GM19035 (cell line): ENCODE measurements at regions not wholly inside any gene's neighbourhood (a gene's known extent, or its start where the extent isn't known, plus 50 kb on each side); places are given as distances from the start of the nearest gene placed in this dataset.

Experiments used
- ATAC-seq: cut with Tn5 transposase; IDR thresholded peaks from one replicate; pipeline ENCODE4 v1.9.1; 2021; ENCODE audit not compliant: unreplicated experiment

DNA sequence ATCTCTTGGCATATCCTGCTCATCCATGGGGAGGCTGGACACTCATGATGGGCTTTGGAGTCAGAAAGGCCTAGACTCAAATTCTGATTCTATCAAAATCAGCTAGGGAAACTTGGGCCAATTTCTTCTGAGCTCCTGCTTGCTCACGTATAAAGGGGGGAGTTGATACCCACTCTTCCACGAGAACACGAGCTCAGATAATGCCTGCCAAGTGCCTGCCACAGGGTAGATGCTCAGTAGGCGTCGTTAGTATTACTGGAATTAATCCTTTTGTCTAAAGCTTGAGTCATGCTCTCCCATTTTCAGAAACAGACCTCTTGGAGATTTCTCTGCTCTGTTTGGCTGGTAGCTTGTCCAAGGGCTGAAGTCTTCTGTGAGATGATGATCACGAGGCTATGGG, 238.3 kb upstream of the MVB12B start:
- no peak for ATAC-seq

DNA sequence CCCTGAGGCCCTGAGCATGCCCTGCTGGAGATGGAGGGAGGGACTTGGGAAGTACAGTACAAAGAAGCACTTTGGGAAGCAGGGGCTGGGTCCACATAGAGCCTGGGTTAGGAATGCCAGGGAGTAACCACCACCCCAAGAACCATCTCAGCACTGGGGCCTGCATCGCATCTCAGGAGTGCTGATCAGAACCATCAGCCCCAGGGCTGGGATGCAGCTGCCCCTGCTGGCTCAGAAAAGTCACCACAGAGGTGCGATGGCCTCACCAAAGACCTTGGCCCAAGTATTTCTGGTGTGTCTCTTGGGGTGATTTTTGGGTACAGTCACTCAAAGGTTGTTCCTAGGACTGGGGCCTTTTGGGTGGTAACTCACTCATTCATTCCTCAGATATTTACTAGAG, 236.8 kb upstream of the MVB12B start:
- ATAC-seq = no peak

DNA sequence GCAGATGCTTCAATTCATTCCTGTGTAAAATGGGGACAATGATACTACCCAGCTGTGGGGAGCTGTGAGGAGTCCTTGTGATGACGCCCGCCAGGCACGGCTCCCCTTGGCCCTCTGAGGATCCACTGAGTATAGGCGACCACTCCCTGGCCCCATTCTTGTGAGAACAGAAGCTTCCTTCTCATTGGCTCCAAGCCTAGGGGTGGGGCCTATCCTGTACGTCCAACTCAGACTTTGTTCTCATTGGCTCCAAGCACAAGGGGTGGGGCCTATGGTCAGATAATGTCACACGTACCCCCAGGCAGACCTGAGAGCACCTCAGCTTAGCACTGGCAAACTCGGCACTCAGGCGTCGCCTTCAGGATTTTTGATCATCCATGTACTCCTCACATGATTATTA, 232.9 kb upstream of the MVB12B start:
- ATAC-seq = no peak

DNA sequence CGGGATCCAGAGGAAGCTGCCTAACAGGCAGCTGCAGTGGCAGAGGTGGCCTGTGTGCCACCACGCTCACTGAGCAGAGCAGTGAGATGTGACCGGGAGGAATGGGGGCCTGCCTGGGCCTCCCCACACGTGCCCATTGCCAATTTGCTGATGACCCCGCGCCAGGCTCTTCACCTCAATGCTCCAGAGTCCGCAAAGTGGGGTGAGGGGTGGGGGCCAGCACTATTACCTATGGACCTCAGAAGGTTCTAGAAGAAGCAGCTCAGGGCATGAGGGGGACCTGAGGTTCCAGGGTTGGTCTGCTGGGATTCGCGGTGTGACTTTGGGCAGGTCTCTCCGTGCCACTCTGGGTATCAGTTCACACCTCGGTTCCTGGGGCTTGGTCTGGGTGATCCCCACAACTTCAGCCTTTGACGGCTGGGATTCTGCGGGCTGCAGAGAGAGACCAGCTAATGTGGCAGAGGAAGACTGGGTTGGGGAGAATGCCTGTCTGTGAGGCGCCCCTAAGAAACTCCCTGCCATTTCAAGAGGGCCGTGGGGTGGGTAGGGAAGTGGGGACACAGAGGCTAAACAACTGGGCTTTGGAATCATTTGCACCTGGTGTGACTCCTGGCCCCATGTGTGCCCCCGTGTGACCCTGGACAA, 231.0 kb upstream of the MVB12B start:
- ATAC-seq = no peak

DNA sequence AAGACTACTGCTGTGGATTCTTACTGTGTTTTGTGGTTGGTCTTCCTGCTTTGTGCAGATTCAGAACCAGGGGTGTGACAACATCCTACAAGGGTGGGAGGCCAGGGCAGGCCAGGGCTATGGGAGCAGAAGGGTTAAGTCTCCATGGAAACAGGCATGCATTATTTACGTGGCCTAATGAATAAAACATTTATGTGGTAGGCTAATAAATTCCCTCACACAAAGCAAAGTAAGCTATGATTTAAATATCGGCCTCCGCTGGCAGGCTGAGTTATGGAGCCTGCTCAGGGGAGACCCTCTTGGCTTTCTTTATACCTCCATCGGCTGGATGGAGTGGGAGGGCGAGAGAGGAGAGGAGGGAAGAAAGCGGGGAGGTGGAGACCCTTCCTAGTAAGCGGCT, 230.3 kb upstream of the MVB12B start:
- no peak for ATAC-seq

DNA sequence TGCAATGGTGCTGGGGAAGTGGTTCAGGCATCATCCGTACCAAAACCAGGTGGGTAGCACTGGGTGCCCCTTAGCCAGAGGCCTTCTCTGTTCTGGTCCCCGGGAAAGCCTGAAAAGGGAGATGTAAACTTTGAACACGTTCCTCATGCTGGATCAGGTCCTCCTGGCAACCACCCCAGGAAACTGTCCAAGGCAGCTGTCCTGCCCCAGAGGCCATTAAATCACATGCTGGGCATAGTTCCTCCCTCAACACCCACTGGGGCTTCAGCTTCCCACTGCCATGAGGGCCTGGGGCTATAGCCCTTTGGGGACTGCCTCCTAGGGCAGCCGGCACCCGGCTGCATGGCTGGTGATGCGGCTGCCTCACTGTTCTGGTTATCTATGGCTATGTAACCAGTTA, 228.9 kb upstream of the MVB12B start:
- no peak for ATAC-seq

- no peak for ATAC-seq
Observed at GRCh38 chr9:126106404-126106803, 220.2 kb upstream of the MVB12B start.

GRCh38 chr9:126107693-126108092, 218.9 kb upstream of the MVB12B start:
- no peak for ATAC-seq

DNA sequence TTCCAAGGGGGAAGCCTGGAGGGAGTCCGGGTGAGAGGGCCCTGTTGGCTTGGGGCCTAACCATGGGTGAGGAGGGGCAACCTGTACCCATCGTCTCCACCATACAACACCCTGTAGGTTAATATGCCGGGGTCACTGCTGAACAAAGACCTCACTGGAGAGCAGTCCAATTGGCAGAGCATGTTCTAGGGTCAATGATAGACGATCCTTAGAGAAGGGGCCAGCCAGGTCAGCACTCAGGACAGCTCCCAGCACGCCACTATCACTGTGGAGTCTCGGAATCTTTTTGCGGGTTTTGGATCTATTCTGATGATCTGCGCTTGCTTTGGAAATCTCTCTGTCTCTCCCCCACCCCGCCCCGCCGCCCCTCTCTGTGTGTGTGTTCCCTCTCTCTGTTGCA, 218.4 kb upstream of the MVB12B start:
- ATAC-seq = no peak

DNA sequence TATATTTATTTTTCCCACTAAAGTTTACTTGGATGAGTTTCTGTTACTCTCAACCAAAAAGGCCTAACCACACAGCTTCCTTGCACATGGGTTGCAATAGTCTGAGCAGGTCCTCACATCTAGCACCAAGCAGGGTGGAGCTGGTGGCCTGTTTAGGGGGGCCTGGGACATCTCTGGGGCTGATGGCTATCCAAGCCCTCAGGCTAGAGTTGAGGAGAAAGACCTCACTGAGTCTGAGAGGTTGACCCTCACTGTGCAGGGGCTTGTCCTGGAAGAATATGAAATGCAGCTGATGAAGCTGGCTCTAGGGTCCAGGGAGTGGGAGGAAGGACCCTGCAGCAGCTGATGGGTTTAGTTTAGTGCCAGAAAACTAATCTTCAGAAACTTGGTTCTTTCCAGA, 217.1 kb upstream of the MVB12B start:
- no peak for ATAC-seq

DNA sequence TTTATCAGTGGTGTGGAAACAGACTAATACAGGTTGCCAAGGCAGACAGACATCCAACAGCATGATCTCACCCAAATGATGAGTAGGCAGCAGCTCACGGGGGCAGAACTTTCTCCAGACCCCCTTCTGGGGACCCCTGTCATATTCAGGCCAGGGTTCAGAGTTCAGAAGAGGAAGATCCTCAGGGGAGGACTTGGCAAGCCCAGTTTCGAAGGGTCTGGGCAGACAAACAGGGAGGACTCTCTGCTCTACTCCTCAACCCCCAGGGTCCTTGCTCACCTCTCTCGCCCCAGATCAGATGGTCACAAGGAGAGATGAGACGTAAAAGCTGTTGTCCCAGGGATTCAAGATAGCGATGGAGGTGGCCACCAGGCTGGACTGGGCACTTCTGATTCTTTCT, 215.1 kb upstream of the MVB12B start:
- ATAC-seq = no peak

DNA sequence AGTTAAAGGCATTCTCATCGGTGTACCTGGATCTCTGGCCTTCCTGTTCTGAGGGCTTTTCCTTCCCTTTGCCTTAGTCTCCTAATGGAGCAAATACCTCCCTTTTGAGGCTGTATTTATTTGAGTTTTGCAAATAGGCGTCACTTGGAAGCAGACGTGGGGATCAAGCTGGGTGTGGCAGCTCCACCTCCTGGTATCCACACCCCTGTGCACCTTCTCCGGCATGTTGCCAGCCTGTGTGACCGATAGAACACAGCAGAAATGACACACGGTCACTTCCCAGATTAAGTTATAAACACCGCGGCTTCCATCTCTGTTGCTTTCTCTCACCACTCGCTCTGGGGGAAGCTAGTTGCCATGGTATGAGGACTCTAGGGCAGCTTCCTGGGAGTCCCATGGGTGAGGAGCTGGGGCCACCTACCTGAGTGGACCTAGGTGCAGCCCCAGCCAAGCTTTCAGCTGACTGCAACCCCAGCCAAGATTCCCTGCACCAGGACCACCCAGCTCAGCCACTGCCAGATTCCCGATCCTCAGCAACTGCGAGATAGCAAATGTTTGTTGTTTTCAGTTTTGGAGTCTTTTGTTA, 214.4 kb upstream of the MVB12B start:
- no peak for ATAC-seq

GRCh38 chr9:126113176-126113575, 213.5 kb upstream of the MVB12B start:
- no peak for ATAC-seq

DNA sequence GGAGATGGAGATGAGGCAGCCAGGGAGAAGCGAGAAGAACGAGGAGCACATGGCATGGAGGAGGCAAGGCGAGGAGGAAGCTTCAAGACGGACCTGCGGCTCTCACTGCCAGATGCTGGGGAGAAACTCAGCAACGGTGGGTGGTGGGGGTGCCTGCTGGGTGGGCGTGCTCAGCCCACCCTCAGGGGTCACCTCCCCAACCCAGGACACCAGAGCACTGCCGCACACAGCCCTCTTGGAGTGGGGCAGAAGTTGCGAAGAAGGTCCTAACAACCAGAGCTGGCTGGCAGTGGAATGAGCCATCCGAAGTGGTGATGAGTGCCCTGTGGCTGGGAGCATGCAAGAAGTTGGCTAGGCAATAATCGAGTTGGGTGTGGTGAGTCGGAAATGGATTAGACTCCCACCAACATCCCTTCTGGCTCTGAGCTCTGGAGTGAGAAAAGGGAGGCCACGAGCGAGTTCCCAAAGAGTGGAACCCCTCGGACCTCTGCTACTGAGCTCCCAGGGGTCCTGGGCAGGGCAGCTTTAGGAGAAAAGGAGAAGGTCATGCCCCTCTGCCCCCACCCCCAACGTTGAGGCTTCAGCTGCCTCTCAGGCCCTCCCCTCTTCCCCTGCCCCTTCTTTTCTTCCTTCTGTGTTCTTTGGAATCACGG, 212.7 kb upstream of the MVB12B start:
- no peak for ATAC-seq

- ATAC-seq = no peak
Observed at GRCh38 chr9:126114409-126114760, 212.2 kb upstream of the MVB12B start.

DNA sequence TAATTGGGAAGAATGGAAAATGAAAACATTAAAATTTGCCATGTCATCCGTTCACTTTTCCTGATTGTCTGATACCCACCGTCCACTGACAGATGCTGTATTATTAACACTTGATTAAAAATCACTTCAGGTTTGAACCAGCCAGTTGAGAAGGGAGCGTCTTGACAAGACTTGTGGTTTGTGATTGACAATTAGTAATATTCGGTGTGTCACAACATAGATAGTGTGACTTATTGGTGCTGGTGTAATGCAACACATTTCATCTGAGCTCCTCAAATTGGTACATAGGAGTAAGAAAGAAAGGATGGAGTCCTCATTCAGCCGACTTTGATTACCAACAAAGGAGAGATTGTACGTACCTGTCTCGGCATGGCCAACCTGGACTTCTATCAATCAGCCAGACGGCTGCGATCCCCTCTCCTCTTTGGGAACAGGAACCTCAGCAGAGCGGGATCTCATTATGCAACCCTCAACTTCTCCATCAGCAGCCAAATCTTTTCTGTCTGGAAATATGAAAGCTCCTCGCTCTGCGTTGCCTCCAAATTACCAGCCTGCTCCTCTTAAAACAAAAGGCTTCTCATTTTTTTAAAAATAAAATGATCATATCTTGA, 211.7 kb upstream of the MVB12B start:
- ATAC-seq = no peak

DNA sequence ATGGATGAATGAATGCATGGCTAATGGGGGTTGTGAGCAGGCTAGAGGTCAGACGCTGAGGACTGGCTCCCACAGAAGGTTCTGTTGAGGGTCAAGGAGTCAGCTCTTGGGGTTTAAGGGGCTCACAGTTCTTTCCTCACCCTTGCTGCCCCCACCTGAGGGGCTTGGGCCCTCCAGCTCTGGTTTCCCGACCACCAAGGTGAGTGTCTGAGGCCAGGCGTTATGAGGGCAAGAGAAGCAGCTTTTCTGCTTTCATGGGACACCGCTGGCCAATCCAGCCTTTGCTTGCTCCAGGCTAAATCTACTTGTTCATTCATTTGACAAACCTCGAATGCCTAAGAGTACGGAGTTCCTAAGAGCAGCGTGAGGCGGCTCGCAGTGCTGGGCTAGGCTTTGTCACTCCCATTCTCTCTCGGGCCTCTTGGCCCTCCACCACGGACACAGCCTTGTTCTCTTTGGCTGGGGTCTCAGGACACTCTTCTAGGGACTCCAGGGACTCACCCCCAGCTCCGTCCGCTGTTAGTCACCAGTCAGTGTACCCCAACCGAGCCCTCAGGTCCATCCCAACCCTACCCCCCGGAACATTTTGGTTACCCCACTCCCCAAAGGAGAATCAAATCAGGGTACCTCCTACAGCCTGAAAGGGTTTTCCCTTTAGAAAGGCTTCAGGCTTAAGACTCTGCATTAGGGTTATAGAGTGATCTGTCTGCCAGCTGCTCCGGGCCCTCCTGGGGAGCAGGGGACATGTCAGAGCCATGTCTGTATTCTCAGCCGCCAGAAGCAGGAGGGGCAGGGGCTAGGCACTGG, 210.1 kb upstream of the MVB12B start:
- no peak for ATAC-seq

GRCh38 chr9:126117158-126117425, 209.5 kb upstream of the MVB12B start:
- no peak for ATAC-seq

DNA sequence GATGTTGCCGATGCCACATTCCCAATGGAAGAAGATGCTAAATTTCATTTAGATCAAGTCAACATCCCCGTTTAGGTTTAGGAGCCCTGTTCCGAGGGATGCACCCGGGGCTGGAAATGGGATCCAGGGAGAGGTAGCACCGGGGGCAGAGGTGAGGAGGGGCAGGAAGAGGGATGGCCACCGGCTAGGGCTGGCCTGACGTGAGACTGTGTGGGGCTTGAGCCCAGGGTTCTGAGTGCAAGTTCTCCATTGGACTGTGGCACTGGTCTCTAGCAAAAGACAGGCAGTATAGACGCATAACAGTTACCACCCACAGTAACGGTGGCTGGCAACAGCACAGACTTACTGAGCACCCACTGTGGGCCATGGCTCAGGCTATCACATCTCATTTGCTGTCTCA, 209.0 kb upstream of the MVB12B start:
- ATAC-seq = no peak

- ATAC-seq = no peak
Observed at GRCh38 chr9:126119731-126120130, 206.9 kb upstream of the MVB12B start.

- no peak for ATAC-seq
Observed at GRCh38 chr9:126122901-126123616, 203.6 kb upstream of the MVB12B start.
